Heart right ventricle (tissue), 16 donors: ENCODE measurements at regions not wholly inside any gene's neighbourhood (a gene's known extent, or its start where the extent isn't known, plus 50 kb on each side); places are given as distances from the start of the nearest gene placed in this dataset.

Experiments
- ATAC-seq, 8 donors: fragments of 200-7000 bp; cut with Tn5 transposase; one replicate each; pipeline ENCODE4 v1.9.1; 2020; ENCODE audit warnings: mild to moderate bottlenecking in 8 of 8, moderate library complexity in 8 of 8, moderate number of reproducible peaks in 1 of 8
- DNase-seq, 2 donors: peaks; one replicate each; pipeline ENCODE4 v3.0.0-alpha.2; 2020
- H3K27ac ChIP-seq, 10 donors: fragments of 200-600 bp; sonication (generic) in 2 of 10; one replicate each; pipeline versions ENCODE4 v1.5.0 to v1.8.0; 2020 to 2022; ENCODE audit warnings: mild to moderate bottlenecking in 3 of 10
- H3K27me3 ChIP-seq, 7 donors: fragments of 200-600 bp; one replicate each; pipeline ENCODE4 v1.8.0; 2021 to 2022; ENCODE audit warnings: mild to moderate bottlenecking in 2 of 7
- H3K36me3 ChIP-seq, 9 donors: fragments of 200-600 bp; sonication (generic) in 1 of 9; one replicate each; pipeline versions ENCODE4 v1.5.0 to v1.8.0; 2020 to 2022; ENCODE audit warnings: mild to moderate bottlenecking in 2 of 9
- H3K4me1 ChIP-seq, 9 donors: fragments of 200-600 bp; sonication (generic) in 1 of 9; one replicate each; pipeline versions ENCODE4 v1.5.0 to v1.8.0; 2020 to 2022; ENCODE audit warnings: mild to moderate bottlenecking in 4 of 9
- H3K4me3 ChIP-seq, 10 donors: fragments of 200-600 bp; sonication (generic) in 2 of 10; one replicate each; pipeline versions ENCODE4 v1.5.0 to v1.8.0; 2020 to 2022; ENCODE audit warnings: mild to moderate bottlenecking in 7 of 10, moderate library complexity in 2 of 10
- H3K9me3 ChIP-seq, 11 donors: fragments of 200-600 bp in 10 of 11; sonication (generic) in 2 of 11; one replicate each; pipeline versions ENCODE4 v1.5.0 to v1.8.0; 2013 to 2022; ENCODE audit warnings: mild to moderate bottlenecking in 2 of 11, control low read depth in 1 of 11, moderate library complexity in 1 of 11
- WGBS, 2 donors: extraction: QIAGEN DNeasy Blood & Tissue Kit; methylation state at CpG; one replicate each; pipeline ENCODE4 v1.1.7; 2013; ENCODE audit warnings: inconsistent platforms in 1 of 2; 5-methylcytosine and 5-hydroxymethylcytosine counted together
- intact Hi-C, 10 donors: fragments of 100-400 bp; cut with DNase I; formaldehyde crosslinking; loops; one replicate each; pipeline versions ENCODE4 v1.11.1 to v1.14.2; 2022
- TF ChIP-seq, protein P1 (sequence below), 9 donors: fragments of 200-600 bp; sonication (generic) in 2 of 9; IDR thresholded peaks; one replicate each; pipeline versions ENCODE4 v1.5.0 to v1.8.0; 2021 to 2022; ENCODE audit warnings: antibody characterized with exemption in 9 of 9, mild to moderate bottlenecking in 5 of 9, moderate library complexity in 1 of 9
- donor health status: Arrhythmogenic right ventricular cardiomyopathy.
- donor health status: ischemic (EF 13 %, LVEDD 7.1; RV severe dilation, severe dysfunction).
- donor health status: healthy with polysubstance abuse.
- donor health status: DM: no; HTN: yes; CAD: no.
- donor health status: DM: no; HTN: no; CAD: no.
- donor health status: ischemic (EF 25% LVEDD 6.9; RV normal size, moderate dysfunction).
- donor health status: ischemic (EF 25% LVEDD 5.7; RV mildly dilated, moderate dysfunction).
- donor health status: healthy.
- donor health status: DM: yes; HTN: yes; CAD: no.
- donor health status: Ischemic cardiomyopathy.
- donor health status: ischemic (EF 35%, LVEDD 5.7; RV mildly dilated, moderate dysfunction).
- donor health status: nonischemic (EF 11% LVEDD 7.7; RV severe dilation, severe dysfunction).
- donor health status: DM: yes; HTN: yes; CAD: no.
- donor health status: PGD.
- donor health status: ischemic (EF 29% LVEDD 5.4; RV normal size, mild dysfunction).
- donor health status: nonischemic (EF 23%, LVEDD 6.1; RV moderate dilation, normal function).

DNA sequence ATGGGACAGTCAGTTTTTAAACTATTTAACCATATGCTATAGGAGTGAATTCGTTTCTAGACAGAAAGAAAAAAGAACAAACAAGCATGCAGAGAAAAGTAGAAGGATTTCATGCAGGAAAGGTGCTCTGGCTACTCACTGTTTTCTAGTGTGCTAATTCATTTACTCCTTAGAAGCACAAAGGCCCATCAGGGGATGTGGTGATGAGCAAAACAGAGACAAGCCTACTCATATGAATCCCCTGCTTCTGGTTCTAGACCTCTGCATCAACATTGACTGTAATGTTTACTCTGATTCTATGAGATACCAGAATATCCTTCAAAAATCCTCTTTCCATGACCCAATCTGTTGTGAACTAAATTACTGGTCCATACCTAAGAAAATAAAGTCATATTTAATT, 801.9 kb downstream of the PLOD2 start:
- no peak overlapping the region for H3K4me3 ChIP-seq
- no peak for ATAC-seq
- no peaks in the 10 kb centered on the region for H3K27me3 ChIP-seq
- H3K4me1 ChIP-seq = no peaks in the 10 kb centered on the region
- intact Hi-C loops = no loop called here
- H3K9me3 ChIP-seq = peaks cover 0 to 48% (median 10%) of the 10 kb centered on the region in 11 donors
- WGBS, 2 donors = 38 to 44% methylated on average over 1 of the region's 1 CpG
- no peak for DNase-seq
- TF ChIP-seq, protein P1, sequence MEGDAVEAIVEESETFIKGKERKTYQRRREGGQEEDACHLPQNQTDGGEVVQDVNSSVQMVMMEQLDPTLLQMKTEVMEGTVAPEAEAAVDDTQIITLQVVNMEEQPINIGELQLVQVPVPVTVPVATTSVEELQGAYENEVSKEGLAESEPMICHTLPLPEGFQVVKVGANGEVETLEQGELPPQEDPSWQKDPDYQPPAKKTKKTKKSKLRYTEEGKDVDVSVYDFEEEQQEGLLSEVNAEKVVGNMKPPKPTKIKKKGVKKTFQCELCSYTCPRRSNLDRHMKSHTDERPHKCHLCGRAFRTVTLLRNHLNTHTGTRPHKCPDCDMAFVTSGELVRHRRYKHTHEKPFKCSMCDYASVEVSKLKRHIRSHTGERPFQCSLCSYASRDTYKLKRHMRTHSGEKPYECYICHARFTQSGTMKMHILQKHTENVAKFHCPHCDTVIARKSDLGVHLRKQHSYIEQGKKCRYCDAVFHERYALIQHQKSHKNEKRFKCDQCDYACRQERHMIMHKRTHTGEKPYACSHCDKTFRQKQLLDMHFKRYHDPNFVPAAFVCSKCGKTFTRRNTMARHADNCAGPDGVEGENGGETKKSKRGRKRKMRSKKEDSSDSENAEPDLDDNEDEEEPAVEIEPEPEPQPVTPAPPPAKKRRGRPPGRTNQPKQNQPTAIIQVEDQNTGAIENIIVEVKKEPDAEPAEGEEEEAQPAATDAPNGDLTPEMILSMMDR (IDR thresholded peaks at IDR 0.05) = no peak
- no peak overlapping the region for H3K27ac ChIP-seq
- no peaks in the 10 kb centered on the region for H3K36me3 ChIP-seq

DNA sequence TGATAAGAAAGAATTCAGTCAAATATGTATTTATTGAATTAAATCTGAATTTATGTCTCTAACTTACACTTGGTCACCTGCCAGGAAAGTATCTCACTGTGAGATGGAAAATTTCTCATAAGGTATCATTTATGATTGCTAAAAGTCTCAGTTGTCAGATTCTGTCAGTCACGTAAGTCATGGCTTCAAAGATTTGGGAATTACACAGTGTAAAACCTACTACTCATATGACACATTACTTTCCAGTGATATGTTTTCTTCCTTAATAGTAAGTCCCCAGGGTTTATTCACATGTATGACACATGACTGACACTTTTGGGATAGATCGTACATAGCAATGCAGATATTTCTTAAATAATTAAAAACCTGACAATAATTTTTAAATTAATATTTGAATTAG, 792.2 kb downstream of the PLOD2 start:
- intact Hi-C loops = no loop called here
- WGBS, 2 donors = 88% methylated on average over 2 of the region's 2 CpGs
- peaks cover 0 to 13% (median 0%) of the 10 kb centered on the region in 11 donors for H3K9me3 ChIP-seq
- DNase-seq (no peak), ATAC-seq (no peak)
- no peaks in the 10 kb centered on the region for H3K27me3 ChIP-seq
- TF ChIP-seq, protein P1 (IDR thresholded peaks at IDR 0.05) = no peak
- H3K27ac ChIP-seq = no peak overlapping the region
- no peak overlapping the region for H3K4me3 ChIP-seq
- no peaks in the 10 kb centered on the region for H3K36me3 ChIP-seq
- H3K4me1 ChIP-seq = no peaks in the 10 kb centered on the region

DNA sequence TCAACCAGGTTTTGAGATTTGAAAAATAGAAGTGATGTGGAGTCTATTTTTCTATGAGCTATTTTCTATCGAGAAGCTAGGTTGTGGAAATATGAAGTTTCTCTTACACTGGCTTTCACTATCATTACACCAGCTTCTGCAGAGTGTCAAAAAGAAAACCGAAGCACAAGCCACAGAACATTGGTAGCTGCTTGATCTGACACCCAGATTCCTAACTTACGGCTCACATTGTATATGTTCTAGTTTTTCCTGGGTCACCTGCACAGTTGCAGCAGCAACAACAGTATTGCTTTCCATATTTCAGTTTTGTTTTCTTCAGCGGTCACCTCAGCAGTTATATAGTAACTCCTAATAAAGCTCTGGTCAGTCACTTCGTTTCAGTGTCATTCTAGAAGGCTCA, 790.1 kb downstream of the PLOD2 start:
- Histone ChIP-seq H3K27ac (no peak overlapping the region), H3K36me3 (no peaks in the 10 kb centered on the region), H3K4me1 (no peaks in the 10 kb centered on the region), H3K9me3 (peaks cover 0 to 13% (median 0%) of the 10 kb centered on the region in 11 donors), H3K4me3 (no peak overlapping the region), H3K27me3 (no peaks in the 10 kb centered on the region)
- no peak for DNase-seq
- TF ChIP-seq, protein P1 (IDR thresholded peaks at IDR 0.05) = no peak
- ATAC-seq = no peak
- WGBS, 2 donors = 75 to 79% methylated on average over 5 of the region's 5 CpGs
- intact Hi-C loops = no loop called here

DNA sequence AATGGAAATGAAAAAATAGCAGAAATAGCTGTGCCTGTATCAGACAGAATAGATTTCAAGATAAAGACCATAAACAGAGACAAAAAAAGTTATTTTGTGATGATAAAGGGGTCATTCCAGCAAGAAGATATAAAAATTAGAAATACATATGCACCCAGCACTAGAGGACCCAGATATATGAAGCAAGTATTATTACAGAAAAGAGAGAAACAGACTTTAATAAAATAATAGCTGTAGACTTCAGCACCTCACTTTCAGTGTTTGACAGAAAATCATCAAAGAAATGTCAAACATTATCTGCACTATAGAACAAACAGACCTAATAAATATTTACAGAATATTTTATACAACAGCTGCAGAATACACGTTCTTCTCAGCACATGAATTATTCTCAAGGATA, 783.7 kb downstream of the PLOD2 start:
- 78 to 92% methylated on average over 1 of the region's 1 CpG for WGBS, 2 donors
- H3K27ac ChIP-seq = no peak overlapping the region
- ATAC-seq = no peak

More for the DNA sequence above, 783.7 kb downstream of the PLOD2 start:
- H3K9me3 ChIP-seq = peaks cover 0 to 10% (median 0%) of the 10 kb centered on the region in 11 donors
- no peaks in the 10 kb centered on the region for H3K27me3 ChIP-seq
- intact Hi-C loops = no loop called here
- H3K4me3 ChIP-seq = no peak overlapping the region
- no peaks in the 10 kb centered on the region for H3K36me3 ChIP-seq
- H3K4me1 ChIP-seq = no peaks in the 10 kb centered on the region
- DNase-seq = no peak
- TF ChIP-seq, protein P1 (IDR thresholded peaks at IDR 0.05) = no peak
